GM10266 (cell line): ENCODE measurements at regions not wholly inside any gene's neighbourhood (a gene's known extent, or its start where the extent isn't known, plus 50 kb on each side); places are given as distances from the start of the nearest gene placed in this dataset.
"Not testable (repeated sequence)": the region's sequence is repeated elsewhere in the genome, so short reads cannot be mapped to it uniquely, and the experiment has no call there.

ENCODE experiments used
- DNase-seq: peaks from one replicate; pipeline ENCODE4 v3.0.0; 2012; ENCODE audit errors: extremely low spot score
- CTCF ChIP-seq: IDR thresholded peaks from 2 replicates; pipeline ENCODE4 v1.5.1; 2012; ENCODE audit warnings: mild to moderate bottlenecking, low read depth; ENCODE audit not compliant: control insufficient read depth, insufficient read depth; ENCODE audit errors: missing control alignments

GRCh38 chr1:209160230-209160629 lies 423.3 kb upstream of the CAMK1G start:
- no peak for TF ChIP-seq CTCF
- no peak for DNase-seq

DNA sequence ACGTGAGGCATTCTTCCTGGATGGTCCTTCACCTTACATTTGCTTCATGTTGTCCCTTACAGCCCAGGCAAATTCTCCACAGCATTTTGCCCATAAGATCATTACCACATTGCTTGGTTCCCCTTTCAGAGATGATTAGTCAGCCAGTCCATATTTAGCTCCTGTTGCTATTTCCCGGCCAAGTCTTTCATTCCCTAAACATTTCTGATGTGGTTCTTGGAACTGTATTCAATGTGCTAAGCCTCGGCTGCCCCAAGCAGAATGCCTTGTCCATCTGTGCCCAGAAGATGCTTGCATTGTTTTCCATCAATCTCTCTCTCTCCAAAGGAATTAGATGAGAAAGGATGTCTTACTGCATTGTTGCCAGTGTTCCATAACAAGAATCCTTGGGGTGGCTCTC lies 420.9 kb upstream of the CAMK1G start:
- no peak for TF ChIP-seq CTCF
- DNase-seq, result no peak

- DNase-seq, result no peak
- no peak for TF ChIP-seq CTCF
Observed at GRCh38 chr1:209168204-209168603, 415.3 kb upstream of the CAMK1G start.

DNA sequence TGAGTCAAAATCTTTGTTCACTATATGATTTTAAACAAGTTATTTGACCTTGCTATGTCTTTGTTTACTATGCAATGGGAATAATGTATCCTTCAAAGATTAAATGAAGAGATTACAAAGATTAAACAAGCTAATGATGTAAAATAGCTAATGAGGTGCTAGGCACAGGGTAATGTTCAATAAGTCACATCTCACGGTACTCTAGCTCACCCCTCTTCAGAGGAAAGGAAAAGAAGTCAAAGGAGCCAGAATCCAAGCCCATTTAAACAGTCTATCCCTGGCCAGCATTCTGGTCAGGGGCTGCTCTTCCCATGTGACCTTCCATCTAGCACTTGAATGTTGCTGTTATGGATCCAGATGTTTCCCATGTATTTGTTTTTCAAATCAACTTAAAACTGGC lies 412.4 kb upstream of the CAMK1G start:
- TF ChIP-seq CTCF, result no peak
- DNase-seq, result no peak

DNA sequence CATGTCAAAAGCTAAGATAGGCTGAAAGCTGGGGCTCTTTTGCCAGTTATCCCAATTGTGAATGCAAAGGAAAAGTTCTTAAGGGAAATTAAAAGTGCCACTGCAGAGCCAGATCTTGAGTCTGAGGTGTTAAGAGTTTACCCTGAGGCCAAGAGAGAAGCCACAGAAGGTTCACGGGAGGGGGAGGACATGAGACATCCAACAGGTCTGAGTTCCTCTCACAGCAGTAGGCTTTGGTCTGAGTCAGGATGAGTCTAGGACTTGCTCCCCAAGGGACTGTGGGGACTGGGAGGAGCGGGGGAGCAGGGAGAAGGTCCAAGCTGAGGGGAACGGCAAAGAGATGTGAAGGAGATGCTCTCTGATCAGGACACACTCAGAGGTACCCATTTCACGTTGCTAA lies 411.2 kb upstream of the CAMK1G start:
- no peak for DNase-seq
- no peak for TF ChIP-seq CTCF

GRCh38 chr1:209172792-209173542 lies 410.5 kb upstream of the CAMK1G start:
- not testable (repeated sequence) for DNase-seq

- DNase-seq, result not testable (repeated sequence)
Observed at GRCh38 chr1:209173796-209174195, 409.7 kb upstream of the CAMK1G start.

GRCh38 chr1:209176866-209177430 lies 406.6 kb upstream of the CAMK1G start:
- DNase-seq, result no peak
- TF ChIP-seq CTCF, result no peak
